HepG2 (cell line): ENCODE measurements at regions not wholly inside any gene's neighbourhood (a gene's known extent, or its start where the extent isn't known, plus 50 kb on each side); places are given as distances from the start of the nearest gene placed in this dataset.

Experiments
- MYC ChIP-seq: sonication (generic); formaldehyde crosslinking; IDR thresholded peaks from 2 replicates; pipeline ENCODE4 v1.9.0; 2021; ENCODE audit warnings: missing genetic modification reagents, borderline replicate concordance
- POLR2AphosphoS5 ChIP-seq: IDR thresholded peaks from 2 replicates; pipeline ENCODE4 v1.6.1; 2012; ENCODE audit warnings: low read depth, low read length
- U2AF2 ChIP-seq: fragments of 200-400 bp; formaldehyde crosslinking; IDR thresholded peaks from 2 replicates; pipeline ENCODE4 v1.6.1; 2017; ENCODE audit warnings: low read depth, mild to moderate bottlenecking, low read length

- no peak for TF ChIP-seq POLR2AphosphoS5
- TF ChIP-seq U2AF2, result no peak
- TF ChIP-seq MYC (CRISPR knock-in tag), result no peak
These were observed 910.3 kb downstream of the STIM2 start for GRCh38 chr4:27770895-27771294.
